ENCODE measurements at regions not wholly inside any gene's neighbourhood (a gene's known extent, or its start where the extent isn't known, plus 50 kb on each side); places are given as distances from the start of the nearest gene placed in this dataset.
"Not testable (repeated sequence)": the region's sequence is repeated elsewhere in the genome, so short reads cannot be mapped to it uniquely, and the experiment has no call there.

- DNase-seq (ENCODE audit: low read depth, low spot score) = no peak
These were observed 50.7 kb upstream of the C12orf71 start for GRCh38 chr12:27133022-27133590.

- no peak for DNase-seq (ENCODE audit: low read depth, low spot score)
These were observed 58.1 kb upstream of the C12orf71 start for GRCh38 chr12:27140478-27140969.

- DNase-seq (ENCODE audit: low read depth, low spot score) = peak; percentile 20
These were observed 59.8 kb upstream of the C12orf71 start for GRCh38 chr12:27142101-27142721.

GRCh38 chr12:27143256-27144069 lies 61.1 kb upstream of the C12orf71 start:
- DNase-seq (ENCODE audit: low read depth, low spot score) = no peak

- not testable (repeated sequence) for DNase-seq (ENCODE audit: low read depth, low spot score)
These were observed 63.3 kb upstream of the C12orf71 start for GRCh38 chr12:27145725-27146124.

GRCh38 chr12:27148373-27148772 lies 66.0 kb upstream of the C12orf71 start:
- no peak for DNase-seq (ENCODE audit: low read depth, low spot score)

GRCh38 chr12:27148791-27149190 lies 66.4 kb upstream of the C12orf71 start:
- no peak for DNase-seq (ENCODE audit: low read depth, low spot score)

GRCh38 chr12:27151479-27151878 lies 69.1 kb upstream of the C12orf71 start:
- no peak for DNase-seq (ENCODE audit: low read depth, low spot score)

- DNase-seq (ENCODE audit: low read depth, low spot score) = no peak
These were observed 75.9 kb upstream of the C12orf71 start for GRCh38 chr12:27158297-27158696.

GRCh38 chr12:27161458-27162228 lies 79.3 kb upstream of the C12orf71 start:
- DNase-seq (ENCODE audit: low read depth, low spot score) = no peak

GRCh38 chr12:27162229-27162537 lies 79.8 kb upstream of the C12orf71 start:
- DNase-seq (ENCODE audit: low read depth, low spot score) = no peak

GRCh38 chr12:27163048-27163715 lies 80.8 kb upstream of the C12orf71 start:
- DNase-seq (ENCODE audit: low read depth, low spot score) = no peak

GRCh38 chr12:27163894-27164293 lies 80.2 kb upstream of the STK38L start:
- no peak for DNase-seq (ENCODE audit: low read depth, low spot score)

- DNase-seq (ENCODE audit: low read depth, low spot score) = no peak
These were observed 79.6 kb upstream of the STK38L start for GRCh38 chr12:27164330-27165040.

GRCh38 chr12:27165958-27166357 lies 78.1 kb upstream of the STK38L start:
- not testable (repeated sequence) for DNase-seq (ENCODE audit: low read depth, low spot score)

- DNase-seq (ENCODE audit: low read depth, low spot score) = not testable (repeated sequence)
These were observed 72.6 kb upstream of the STK38L start for GRCh38 chr12:27171494-27171893.

GRCh38 chr12:27176765-27177164 lies 67.3 kb upstream of the STK38L start:
- DNase-seq (ENCODE audit: low read depth, low spot score) = no peak

GRCh38 chr12:27177706-27178105 lies 66.4 kb upstream of the STK38L start:
- DNase-seq (ENCODE audit: low read depth, low spot score) = no peak

- DNase-seq (ENCODE audit: low read depth, low spot score) = no peak
These were observed 65.8 kb upstream of the STK38L start for GRCh38 chr12:27178255-27178654.

GRCh38 chr12:27178723-27179399 lies 65.2 kb upstream of the STK38L start:
- DNase-seq (ENCODE audit: low read depth, low spot score) = no peak
